ENCODE measurements at regions not wholly inside any gene's neighbourhood (a gene's known extent, or its start where the extent isn't known, plus 50 kb on each side); places are given as distances from the start of the nearest gene placed in this dataset.

DNA sequence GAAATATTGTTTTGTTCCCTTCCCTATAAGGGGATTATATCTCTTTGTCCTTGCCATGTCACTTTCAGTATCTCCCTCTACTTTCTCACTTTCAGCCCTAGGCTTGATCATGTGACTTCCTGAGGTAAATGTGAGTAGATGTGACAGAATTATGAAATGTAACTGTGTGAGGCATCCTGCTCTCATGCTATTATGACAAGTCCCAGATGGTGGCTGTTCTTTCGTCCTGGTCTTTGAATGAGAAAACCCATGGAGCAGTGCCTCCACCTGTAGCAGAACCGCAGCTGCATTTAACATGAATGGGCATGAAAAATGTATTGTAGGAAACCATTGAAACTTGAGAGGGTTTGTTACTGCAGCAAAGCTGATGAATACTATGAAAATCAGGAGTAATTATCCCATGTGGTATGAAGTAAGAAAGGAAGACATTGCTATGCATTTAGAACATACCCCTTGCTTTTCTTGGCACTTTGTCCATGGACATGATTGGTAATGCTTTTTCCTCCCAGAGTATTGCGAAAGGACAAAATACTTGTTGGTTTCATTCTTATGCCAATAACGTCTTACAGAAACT is 202.2 kb upstream of the GPRIN3 start:
- H3K4me1 ChIP-seq (ENCODE audit: control insufficient read depth, low read length): no peaks in the 10 kb centered on the region
- H3K27ac ChIP-seq (ENCODE audit: low read depth, low read length): no peak overlapping the region
- H3K4me2 ChIP-seq (ENCODE audit: low read length): no peak overlapping the region
- no peaks in the 10 kb centered on the region for H3K27me3 ChIP-seq (ENCODE audit: control insufficient read depth, low read length)
- no peaks in the 10 kb centered on the region for H3K79me2 ChIP-seq (ENCODE audit: control insufficient read depth, low read length)
- H4K20me1 ChIP-seq (ENCODE audit: control insufficient read depth, insufficient read depth, low read depth, low read length): no peaks in the 10 kb centered on the region
- no peaks in the 10 kb centered on the region; the same call in 1 of the 2 replicates for H3K9me2 ChIP-seq (replicated peaks; ENCODE audit: control insufficient read depth, low read length)
- H3K9me3 ChIP-seq (ENCODE audit: control insufficient read depth, insufficient read depth, low read length): no peaks in the 10 kb centered on the region
- TF ChIP-seq EZH2phosphoT487 (IDR thresholded peaks at IDR 0.05; ENCODE audit: borderline replicate concordance, low read length): no peak
- TF ChIP-seq, protein P1, sequence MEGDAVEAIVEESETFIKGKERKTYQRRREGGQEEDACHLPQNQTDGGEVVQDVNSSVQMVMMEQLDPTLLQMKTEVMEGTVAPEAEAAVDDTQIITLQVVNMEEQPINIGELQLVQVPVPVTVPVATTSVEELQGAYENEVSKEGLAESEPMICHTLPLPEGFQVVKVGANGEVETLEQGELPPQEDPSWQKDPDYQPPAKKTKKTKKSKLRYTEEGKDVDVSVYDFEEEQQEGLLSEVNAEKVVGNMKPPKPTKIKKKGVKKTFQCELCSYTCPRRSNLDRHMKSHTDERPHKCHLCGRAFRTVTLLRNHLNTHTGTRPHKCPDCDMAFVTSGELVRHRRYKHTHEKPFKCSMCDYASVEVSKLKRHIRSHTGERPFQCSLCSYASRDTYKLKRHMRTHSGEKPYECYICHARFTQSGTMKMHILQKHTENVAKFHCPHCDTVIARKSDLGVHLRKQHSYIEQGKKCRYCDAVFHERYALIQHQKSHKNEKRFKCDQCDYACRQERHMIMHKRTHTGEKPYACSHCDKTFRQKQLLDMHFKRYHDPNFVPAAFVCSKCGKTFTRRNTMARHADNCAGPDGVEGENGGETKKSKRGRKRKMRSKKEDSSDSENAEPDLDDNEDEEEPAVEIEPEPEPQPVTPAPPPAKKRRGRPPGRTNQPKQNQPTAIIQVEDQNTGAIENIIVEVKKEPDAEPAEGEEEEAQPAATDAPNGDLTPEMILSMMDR (IDR thresholded peaks at IDR 0.05; ENCODE audit: low read depth, low read length, poor library complexity, severe bottlenecking): no peak
- H3F3A ChIP-seq (ENCODE audit: control insufficient read depth, insufficient read depth): no peaks in the 10 kb centered on the region
- no peaks in the 10 kb centered on the region for H3K36me3 ChIP-seq (ENCODE audit: control insufficient read depth, low read length)
- no peak overlapping the region for H3K4me3 ChIP-seq (ENCODE audit: low read length)

DNA sequence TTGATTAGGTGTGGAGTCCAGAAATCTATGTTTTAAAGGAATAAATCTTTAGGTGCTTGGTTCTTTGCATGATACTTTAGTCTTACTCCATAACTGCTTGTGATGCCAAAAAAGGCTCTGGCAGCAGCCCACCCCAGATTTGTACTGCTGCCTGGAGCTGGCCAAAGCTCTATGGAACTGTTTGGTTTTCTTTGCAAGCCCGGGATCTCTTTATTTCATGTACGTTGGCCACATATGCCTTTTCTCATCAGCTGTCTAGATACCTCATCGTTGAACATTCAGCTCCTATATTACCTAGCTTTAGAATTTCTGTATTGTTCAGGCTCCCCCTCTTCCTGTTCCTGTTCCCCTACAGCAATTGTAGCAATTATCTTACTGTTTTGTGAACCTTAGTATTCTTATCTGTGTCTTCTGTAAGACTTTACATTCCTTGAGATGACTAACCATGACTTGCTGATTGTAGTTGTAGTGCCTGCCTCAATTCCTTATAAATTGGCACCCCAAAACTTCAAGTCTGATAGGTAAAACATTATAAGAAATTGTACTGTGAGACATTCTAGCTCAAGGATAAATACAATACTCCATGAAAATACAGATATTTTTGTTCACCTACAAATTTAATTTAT is 199.4 kb upstream of the GPRIN3 start:
- Histone ChIP-seq H3K4me2 (ENCODE audit: low read length) (no peak overlapping the region), H3K36me3 (ENCODE audit: control insufficient read depth, low read length) (no peaks in the 10 kb centered on the region), H3K4me1 (ENCODE audit: control insufficient read depth, low read length) (no peaks in the 10 kb centered on the region), H3K27me3 (ENCODE audit: control insufficient read depth, low read length) (no peaks in the 10 kb centered on the region), H3K27ac (ENCODE audit: low read depth, low read length) (no peak overlapping the region), H3K79me2 (ENCODE audit: control insufficient read depth, low read length) (no peaks in the 10 kb centered on the region), H3K4me3 (ENCODE audit: low read length) (no peak overlapping the region), H3F3A (ENCODE audit: control insufficient read depth, insufficient read depth) (no peaks in the 10 kb centered on the region), H3K9me3 (ENCODE audit: control insufficient read depth, insufficient read depth, low read length) (no peaks in the 10 kb centered on the region), H3K9me2 (replicated peaks; ENCODE audit: control insufficient read depth, low read length) (no peaks in the 10 kb centered on the region), H4K20me1 (ENCODE audit: control insufficient read depth, insufficient read depth, low read depth, low read length) (no peaks in the 10 kb centered on the region)
- TF ChIP-seq EZH2phosphoT487 (IDR thresholded peaks at IDR 0.05; ENCODE audit: borderline replicate concordance, low read length): no peak
- TF ChIP-seq, protein P1 (IDR thresholded peaks at IDR 0.05; ENCODE audit: low read depth, low read length, poor library complexity, severe bottlenecking): no peak

DNA sequence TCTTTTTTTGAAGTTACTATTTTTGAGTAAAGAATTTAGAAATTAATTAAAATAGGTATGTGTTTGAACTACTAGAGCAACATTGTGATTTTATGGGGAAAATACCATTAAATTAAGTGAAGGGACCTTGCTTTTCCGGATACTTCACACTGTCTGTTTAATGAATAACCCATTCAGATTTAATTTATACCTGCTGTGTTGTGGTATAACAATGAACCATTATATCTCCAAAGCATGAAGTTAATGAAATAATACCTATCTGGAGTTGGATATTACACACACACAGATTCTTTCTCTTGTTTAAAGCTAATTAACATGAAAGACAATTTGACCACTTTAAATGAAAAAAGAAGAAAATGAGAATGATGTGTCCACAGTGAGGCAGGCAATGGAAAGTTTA is 195.0 kb upstream of the GPRIN3 start:
- Histone ChIP-seq H3K27me3 (ENCODE audit: control insufficient read depth, low read length) (peaks cover 8% of the 10 kb centered on the region), H3K9me2 (replicated peaks; ENCODE audit: control insufficient read depth, low read length) (no peaks in the 10 kb centered on the region), H3K4me1 (ENCODE audit: control insufficient read depth, low read length) (no peaks in the 10 kb centered on the region), H3K4me3 (ENCODE audit: low read length) (no peak overlapping the region), H3K27ac (ENCODE audit: low read depth, low read length) (no peak overlapping the region), H3K36me3 (ENCODE audit: control insufficient read depth, low read length) (no peaks in the 10 kb centered on the region), H3F3A (ENCODE audit: control insufficient read depth, insufficient read depth) (no peaks in the 10 kb centered on the region), H4K20me1 (ENCODE audit: control insufficient read depth, insufficient read depth, low read depth, low read length) (no peaks in the 10 kb centered on the region), H3K79me2 (ENCODE audit: control insufficient read depth, low read length) (no peaks in the 10 kb centered on the region), H3K9me3 (ENCODE audit: control insufficient read depth, insufficient read depth, low read length) (no peaks in the 10 kb centered on the region), H3K4me2 (ENCODE audit: low read length) (no peak overlapping the region)
- no peak for TF ChIP-seq EZH2phosphoT487 (IDR thresholded peaks at IDR 0.05; ENCODE audit: borderline replicate concordance, low read length)
- TF ChIP-seq, protein P1 (IDR thresholded peaks at IDR 0.05; ENCODE audit: low read depth, low read length, poor library complexity, severe bottlenecking): no peak

Measured in DOHH2 (cell line).